Lower leg skin (tissue), 4 donors: ENCODE measurements at regions not wholly inside any gene's neighbourhood (a gene's known extent, or its start where the extent isn't known, plus 50 kb on each side); places are given as distances from the start of the nearest gene placed in this dataset.

ENCODE experiments used
- DNase-seq, 2 donors: peaks; one replicate each; pipeline ENCODE4 v3.0.0-alpha.2; 2019; ENCODE audit warnings: low spot score in 2 of 2
- H3K4me3 ChIP-seq: fragments of 200-600 bp; sonication (generic); 2 replicates; pipeline ENCODE4 v1.5.1; 2017; ENCODE audit warnings: mild to moderate bottlenecking, low read depth; ENCODE audit not compliant: poor library complexity, severe bottlenecking
- CTCF ChIP-seq, 3 donors: fragments of 450-650 bp; IDR thresholded peaks; one replicate each; pipeline ENCODE4 v1.5.1; 2016; ENCODE audit warnings: antibody characterized with exemption in 3 of 3, mild to moderate bottlenecking in 3 of 3, moderate library complexity in 2 of 3
- POLR2A ChIP-seq, 2 donors: fragments of 450-650 bp; IDR thresholded peaks; one replicate each; pipeline ENCODE4 v1.6.1; 2016 to 2017; ENCODE audit warnings: antibody characterized with exemption in 2 of 2, mild to moderate bottlenecking in 1 of 2, moderate library complexity in 1 of 2
- WGBS, 2 donors: methylation state at CpG; one replicate each; pipeline ENCODE4 v1.1.5; 2018; 5-methylcytosine and 5-hydroxymethylcytosine counted together
- intact Hi-C: fragments of 100-400 bp; cut with DNase I; formaldehyde crosslinking; loops from one replicate; pipeline ENCODE4 v1.15.0; 2023; ENCODE audit warnings: low total_unique reads

- TF ChIP-seq CTCF (IDR thresholded peaks at IDR 0.05) (no peak), POLR2A (IDR thresholded peaks at IDR 0.05) (no peak)
- WGBS, 2 donors, result 93 to 94% methylated on average over 2 of the region's 2 CpGs
- DNase-seq, result no peak
- H3K4me3 ChIP-seq, result no peak overlapping the region
- intact Hi-C loops, result no loop called here
Measured at GRCh38 chr1:113007706-113008364, 51.8 kb upstream of the SLC16A1 start.

- intact Hi-C loops, result no loop called here
- TF ChIP-seq CTCF (IDR thresholded peaks at IDR 0.05), result no peak
- TF ChIP-seq POLR2A (IDR thresholded peaks at IDR 0.05), result no peak
- no peak overlapping the region for H3K4me3 ChIP-seq
- WGBS, 2 donors, result 86% methylated on average over 4 of the region's 4 CpGs
- no peak for DNase-seq
Measured at GRCh38 chr1:113008365-113008714, 52.3 kb upstream of the SLC16A1 start.

GRCh38 chr1:113012149-113012548 is 56.2 kb upstream of the SLC16A1 start:
- WGBS, 2 donors, result 52 to 58% methylated on average over 1 of the region's 1 CpG
- intact Hi-C loops, result no loop called here
- no peak overlapping the region for H3K4me3 ChIP-seq
- TF ChIP-seq CTCF (IDR thresholded peaks at IDR 0.05) (no peak), POLR2A (IDR thresholded peaks at IDR 0.05) (no peak)
- DNase-seq, result no peak

GRCh38 chr1:113013823-113014222 is 57.8 kb upstream of the SLC16A1 start:
- intact Hi-C loops, result no loop called here
- WGBS, 2 donors, result 84 to 89% methylated on average over 2 of the region's 2 CpGs
- no peak overlapping the region for H3K4me3 ChIP-seq
- TF ChIP-seq CTCF (IDR thresholded peaks at IDR 0.05) (no peak), POLR2A (IDR thresholded peaks at IDR 0.05) (no peak)
- DNase-seq, result no peak

GRCh38 chr1:113014508-113014907 is 58.5 kb upstream of the LRIG2 start:
- TF ChIP-seq CTCF (IDR thresholded peaks at IDR 0.05) (no peak), POLR2A (IDR thresholded peaks at IDR 0.05) (no peak)
- 95 to 97% methylated on average over 4 of the region's 4 CpGs for WGBS, 2 donors
- intact Hi-C loops, result no loop called here
- no peak overlapping the region for H3K4me3 ChIP-seq
- no peak for DNase-seq

- WGBS, 2 donors, result 94 to 96% methylated on average over 1 of the region's 1 CpG
- TF ChIP-seq POLR2A (IDR thresholded peaks at IDR 0.05), result no peak
- no peak for TF ChIP-seq CTCF (IDR thresholded peaks at IDR 0.05)
- no peak overlapping the region for H3K4me3 ChIP-seq
- no peak for DNase-seq
- intact Hi-C loops, result no loop called here
Measured at GRCh38 chr1:113018911-113019310, 54.1 kb upstream of the LRIG2 start.
